Lower leg skin (tissue), 3 donors: ENCODE measurements at regions not wholly inside any gene's neighbourhood (a gene's known extent, or its start where the extent isn't known, plus 50 kb on each side); places are given as distances from the start of the nearest gene placed in this dataset.

ENCODE experiments used
- CTCF ChIP-seq, 3 donors: fragments of 450-650 bp; IDR thresholded peaks; one replicate each; pipeline ENCODE4 v1.5.1; 2016; ENCODE audit warnings: antibody characterized with exemption in 3 of 3, mild to moderate bottlenecking in 3 of 3, moderate library complexity in 2 of 3
- POLR2A ChIP-seq, 2 donors: fragments of 450-650 bp; IDR thresholded peaks; one replicate each; pipeline ENCODE4 v1.6.1; 2016 to 2017; ENCODE audit warnings: antibody characterized with exemption in 2 of 2, mild to moderate bottlenecking in 1 of 2, moderate library complexity in 1 of 2

GRCh38 chr2:211159972-211160371 is 603.6 kb downstream of the CPS1 start:
- TF ChIP-seq CTCF (IDR thresholded peaks at IDR 0.05) = no peak
- no peak for TF ChIP-seq POLR2A (IDR thresholded peaks at IDR 0.05)
